Kidney (tissue), 13 donors: ENCODE measurements at regions not wholly inside any gene's neighbourhood (a gene's known extent, or its start where the extent isn't known, plus 50 kb on each side); places are given as distances from the start of the nearest gene placed in this dataset.

Source experiments
- DNase-seq, 5 donors: peaks; one replicate each; pipeline ENCODE4 v3.0.0-alpha.2; 2013 to 2020
- FAIRE-seq: peaks from 2 replicates; lab custom pipeline; 2012; peaks lifted over from hg19 to GRCh38; lab: Jason Lieb, UNC
- H3K27ac ChIP-seq, 2 donors: one replicate each; pipeline ENCODE4 v1.7.0; 2013; ENCODE audit warnings: low read depth in 2 of 2, low read length in 2 of 2, inconsistent platforms in 1 of 2
- H3K27me3 ChIP-seq: one replicate; pipeline ENCODE4 v1.7.1; 2013; ENCODE audit warnings: low read length, inconsistent platforms; ENCODE audit not compliant: control insufficient read depth, insufficient read depth
- H3K36me3 ChIP-seq, 3 donors: one replicate each; pipeline versions ENCODE4 v1.7.0 to v1.7.1; 2013; ENCODE audit warnings: low read length in 3 of 3, control low read depth in 1 of 3, inconsistent platforms in 1 of 3; ENCODE audit not compliant: insufficient read depth in 3 of 3, control insufficient read depth in 2 of 3
- H3K4me1 ChIP-seq, 3 donors: one replicate each; pipeline versions ENCODE4 v1.7.0 to v1.7.1; 2013; ENCODE audit warnings: low read length in 3 of 3, inconsistent platforms in 1 of 3, low read depth in 1 of 3; ENCODE audit not compliant: control insufficient read depth in 2 of 3, insufficient read depth in 2 of 3
- H3K4me3 ChIP-seq, 3 donors: one replicate each; pipeline versions ENCODE4 v1.7.0 to v1.8.1; 2013; ENCODE audit warnings: low read length in 3 of 3, control low read depth in 1 of 3, inconsistent platforms in 1 of 3
- H3K9ac ChIP-seq, 3 donors: one replicate each; pipeline versions ENCODE4 v1.7.0 to v1.7.1; 2013; ENCODE audit warnings: low read length in 3 of 3, control low read depth in 1 of 3, inconsistent platforms in 1 of 3
- H3K9me3 ChIP-seq, 3 donors: one replicate each; pipeline versions ENCODE4 v1.7.0 to v1.7.1; 2013; ENCODE audit warnings: low read length in 3 of 3, control low read depth in 1 of 3, inconsistent platforms in 1 of 3; ENCODE audit not compliant: control insufficient read depth in 2 of 3, insufficient read depth in 1 of 3
- CTCF ChIP-seq: IDR thresholded peaks from 3 replicates; pipeline ENCODE4 v1.5.1; 2012; ENCODE audit warnings: mild to moderate bottlenecking, moderate library complexity, borderline replicate concordance; ENCODE audit not compliant: insufficient read depth; ENCODE audit errors: extremely low read depth
- intact Hi-C: fragments of 100-400 bp; cut with DNase I; formaldehyde crosslinking; loops from one replicate; pipeline ENCODE4 v1.11.1; 2022
- donor health status: control.
- donor health status: control.
- donor health status: control.
- donor health status: control.
- donor health status: control.
- donor health status: DM: yes; HTN: yes; CAD: no.
- donor health status: Normal renal cell carcinoma (clear cell type).

GRCh38 chr6:125491860-125492618, 190.3 kb upstream of the HDDC2 start:
- Histone ChIP-seq H3K4me1 (no peaks in the 10 kb centered on the region), H3K27me3 (no peaks in the 10 kb centered on the region), H3K27ac (no peak overlapping the region), H3K9ac (no peak overlapping the region), H3K9me3 (no peaks in the 10 kb centered on the region), H3K36me3 (no peaks in the 10 kb centered on the region), H3K4me3 (no peak overlapping the region)
- no peak for DNase-seq
- FAIRE-seq: no peak
- TF ChIP-seq CTCF: no peak
- intact Hi-C loops: no loop called here

- Histone ChIP-seq H3K9ac (no peak overlapping the region), H3K4me1 (no peaks in the 10 kb centered on the region), H3K4me3 (no peak overlapping the region), H3K27me3 (no peaks in the 10 kb centered on the region), H3K9me3 (no peaks in the 10 kb centered on the region), H3K27ac (no peak overlapping the region), H3K36me3 (no peaks in the 10 kb centered on the region)
- no peak for FAIRE-seq
- no peak for DNase-seq
- intact Hi-C loops: no loop called here
- TF ChIP-seq CTCF: no peak
Measured at GRCh38 chr6:125498606-125499005, 196.8 kb upstream of the HDDC2 start.

GRCh38 chr6:125499535-125499934, 197.8 kb upstream of the HDDC2 start:
- intact Hi-C loops: no loop called here
- DNase-seq (no peak), FAIRE-seq (no peak)
- Histone ChIP-seq H3K36me3 (no peaks in the 10 kb centered on the region), H3K27ac (no peak overlapping the region), H3K9me3 (no peaks in the 10 kb centered on the region), H3K4me3 (no peak overlapping the region), H3K9ac (no peak overlapping the region), H3K4me1 (no peaks in the 10 kb centered on the region), H3K27me3 (no peaks in the 10 kb centered on the region)
- no peak for TF ChIP-seq CTCF
